IMR-90 (cell line): ENCODE measurements at regions not wholly inside any gene's neighbourhood (a gene's known extent, or its start where the extent isn't known, plus 50 kb on each side); places are given as distances from the start of the nearest gene placed in this dataset.

Experiments used
- ATAC-seq: fragments of 200-7000 bp; cut with Tn5 transposase; 2 replicates; pipeline ENCODE4 v1.9.1; 2020; ENCODE audit warnings: low read depth, mild to moderate bottlenecking, moderate library complexity
- BruUV-seq: library from RNA; stranded (reverse); fragments of 400-500 nt; replicated peaks from 2 replicates; lab custom pipeline; 2021; lab: Mats Ljungman, UMichigan
- CTCF ChIA-PET: fragments of 300-600 bp; formaldehyde crosslinking; extraction: SDS; loops from one replicate; lab custom pipeline; 2021; ENCODE audit warnings: antibody characterized with exemption; lab: Yijun Ruan, JAX
- POLR2A ChIA-PET: fragments of 300-600 bp; sonication (Branson Sonifier 250); formaldehyde crosslinking; loops from one replicate; lab custom pipeline; 2022; ENCODE audit warnings: antibody characterized with exemption; ENCODE audit not compliant: unreplicated experiment; lab: Charles Lee
- DNase-seq: peaks from one replicate; pipeline ENCODE4 v3.0.0; 2013
- H2AFZ ChIP-seq: replicated peaks from 2 replicates; pipeline ENCODE3; 2013; ENCODE audit warnings: low read length, mild to moderate bottlenecking; ENCODE audit not compliant: poor library complexity
- H2AK5ac ChIP-seq: 2 replicates; pipeline ENCODE4 v1.6.1; 2013; ENCODE audit warnings: low read depth, low read length, inconsistent platforms
- H2AK9ac ChIP-seq: replicated peaks from 2 replicates; pipeline ENCODE3; 2013; ENCODE audit warnings: mild to moderate bottlenecking, low read depth, low read length, moderate library complexity; ENCODE audit not compliant: poor library complexity
- H2BK120ac ChIP-seq: 2 replicates; pipeline ENCODE4 v1.6.1; 2013; ENCODE audit warnings: low read depth, low read length, inconsistent platforms
- H2BK15ac ChIP-seq: 3 replicates; pipeline ENCODE4 v1.6.1; 2013; ENCODE audit warnings: low read depth, low read length, inconsistent platforms
- H2BK20ac ChIP-seq: 2 replicates; pipeline ENCODE4 v1.6.1; 2013; ENCODE audit warnings: low read depth, mild to moderate bottlenecking, inconsistent platforms, low read length, moderate library complexity
- H2BK5ac ChIP-seq: 2 replicates; pipeline ENCODE4 v1.6.1; 2013; ENCODE audit warnings: mild to moderate bottlenecking, low read depth, low read length, inconsistent platforms; ENCODE audit not compliant: poor library complexity, severe bottlenecking
- H3K14ac ChIP-seq: replicated peaks from 2 replicates; pipeline ENCODE4 v1.6.1; 2013; ENCODE audit warnings: low read depth, low read length, inconsistent platforms
- H3K18ac ChIP-seq: 2 replicates; pipeline ENCODE4 v1.6.1; 2013; ENCODE audit warnings: low read depth, low read length, control low read depth
- H3K23ac ChIP-seq: 2 replicates; pipeline ENCODE4 v1.6.1; 2013; ENCODE audit warnings: low read depth, low read length, inconsistent platforms
- H3K27ac ChIP-seq: 2 replicates; pipeline ENCODE4 v1.5.1; 2013; ENCODE audit warnings: mild to moderate bottlenecking, control low read depth, low read length; ENCODE audit not compliant: insufficient read depth
- H3K27me3 ChIP-seq: 2 replicates; pipeline ENCODE4 v1.6.1; 2013; ENCODE audit warnings: low read length; ENCODE audit not compliant: control insufficient read depth, insufficient read depth
- H3K36me3 ChIP-seq: 2 replicates; pipeline ENCODE4 v1.6.1; 2013; ENCODE audit warnings: low read length, mixed read lengths; ENCODE audit not compliant: control insufficient read depth, insufficient read depth
- H3K4ac ChIP-seq: 2 replicates; pipeline ENCODE4 v1.6.1; 2013; ENCODE audit warnings: low read depth, low read length, inconsistent platforms
- H3K4me1 ChIP-seq: 2 replicates; pipeline ENCODE4 v1.6.1; 2013; ENCODE audit warnings: low read length, mixed read lengths; ENCODE audit not compliant: control insufficient read depth, insufficient read depth
- H3K4me2 ChIP-seq: 2 replicates; pipeline ENCODE4 v1.6.1; 2013; ENCODE audit warnings: low read depth, mild to moderate bottlenecking, control low read depth, low read length, moderate library complexity
- H3K4me3 ChIP-seq: 2 replicates; pipeline ENCODE4 v1.5.1; 2013; ENCODE audit warnings: low read depth, mild to moderate bottlenecking, control low read depth, low read length, moderate library complexity; ENCODE audit not compliant: insufficient read depth
- H3K56ac ChIP-seq: 2 replicates; pipeline ENCODE4 v1.6.1; 2013; ENCODE audit warnings: low read length, inconsistent platforms; ENCODE audit not compliant: insufficient read depth; ENCODE audit errors: extremely low read depth
- H3K79me1 ChIP-seq, 2 experiments: 2 replicates each; pipeline ENCODE4 v1.6.1; 2013; ENCODE audit warnings: low read length in 2 of 2, inconsistent platforms in 1 of 2, low read depth in 1 of 2
- H3K9ac ChIP-seq: 2 replicates; pipeline ENCODE4 v1.6.1; 2013; ENCODE audit warnings: low read depth, low read length, control low read depth
- H3K9me1 ChIP-seq: 2 replicates; pipeline ENCODE4 v1.6.1; 2013; ENCODE audit warnings: low read length, inconsistent platforms; ENCODE audit not compliant: insufficient read depth
- H3K9me3 ChIP-seq: 2 replicates; pipeline ENCODE4 v1.6.1; 2013; ENCODE audit warnings: low read length; ENCODE audit not compliant: control insufficient read depth, insufficient read depth
- H4K20me1 ChIP-seq: 2 replicates; pipeline ENCODE4 v1.6.1; 2013; ENCODE audit warnings: low read length, inconsistent platforms; ENCODE audit not compliant: insufficient read depth
- H4K5ac ChIP-seq: 2 replicates; pipeline ENCODE4 v1.6.1; 2013; ENCODE audit warnings: mild to moderate bottlenecking, low read depth, low read length, control low read depth
- H4K8ac ChIP-seq, 2 experiments: 2 replicates each; pipeline ENCODE4 v1.6.1; 2013; ENCODE audit warnings: low read depth in 2 of 2, low read length in 2 of 2, control low read depth in 1 of 2, inconsistent platforms in 1 of 2
- H4K91ac ChIP-seq: 2 replicates; pipeline ENCODE4 v1.6.1; 2013; ENCODE audit warnings: low read depth, low read length, inconsistent platforms; ENCODE audit not compliant: insufficient read depth
- BHLHE40 ChIP-seq: fragments of 150-350 bp; IDR thresholded peaks from 2 replicates; pipeline ENCODE4 v1.6.1; 2016; ENCODE audit warnings: mild to moderate bottlenecking, low read depth, low read length
- CEBPB ChIP-seq: IDR thresholded peaks from 2 replicates; pipeline ENCODE4 v1.6.1; 2012; ENCODE audit warnings: low read depth, low read length, improper control_type of control experiment
- CHD1 ChIP-seq: IDR thresholded peaks from 2 replicates; pipeline ENCODE4 v1.6.1; 2012; ENCODE audit warnings: low read depth, low read length, improper control_type of control experiment
- CTCF ChIP-seq: conservative IDR thresholded peaks from 2 replicates; pipeline ENCODE4 v1.5.1; 2012; ENCODE audit warnings: mild to moderate bottlenecking, low read depth, low read length, improper control_type of control experiment
- ELK1 ChIP-seq: fragments of 150-350 bp; IDR thresholded peaks from 2 replicates; pipeline ENCODE4 v1.6.1; 2016; ENCODE audit warnings: low read depth, mild to moderate bottlenecking, low read length, moderate library complexity, borderline replicate concordance
- MAZ ChIP-seq: IDR thresholded peaks from 2 replicates; pipeline ENCODE4 v1.6.1; 2012; ENCODE audit warnings: low read depth, mild to moderate bottlenecking, low read length, improper control_type of control experiment, moderate library complexity, borderline replicate concordance
- MXI1 ChIP-seq: IDR thresholded peaks from 2 replicates; pipeline ENCODE4 v1.6.1; 2012; ENCODE audit warnings: low read depth, mild to moderate bottlenecking, low read length, moderate library complexity, borderline replicate concordance
- NFE2L2 ChIP-seq: fragments of 150-350 bp; IDR thresholded peaks from 2 replicates; pipeline ENCODE4 v1.6.1; 2016; ENCODE audit warnings: low read depth, mild to moderate bottlenecking, low read length
- RAD21 ChIP-seq: IDR thresholded peaks from 2 replicates; pipeline ENCODE4 v1.6.1; 2012; ENCODE audit warnings: low read length, improper control_type of control experiment
- RCOR1 ChIP-seq: IDR thresholded peaks from 2 replicates; pipeline ENCODE4 v1.6.1; 2012; ENCODE audit warnings: mild to moderate bottlenecking, low read length, improper control_type of control experiment; ENCODE audit not compliant: insufficient replicate concordance
- RFX5 ChIP-seq: IDR thresholded peaks from 2 replicates; pipeline ENCODE4 v1.8.0; 2012; ENCODE audit warnings: low read depth, mild to moderate bottlenecking, low read length, moderate library complexity
- SMC3 ChIP-seq: fragments of 150-350 bp; IDR thresholded peaks from 2 replicates; pipeline ENCODE4 v1.6.1; 2016; ENCODE audit warnings: low read depth, mild to moderate bottlenecking, antibody characterized with exemption, low read length, moderate library complexity
- USF2 ChIP-seq: fragments of 150-350 bp; IDR thresholded peaks from 2 replicates; pipeline ENCODE4 v1.6.1; 2017; ENCODE audit warnings: mild to moderate bottlenecking, antibody characterized with exemption, low read length, low read depth
- WGBS, 2 experiments: methylation state at CpG; one replicate each; pipeline versions ENCODE4 v1.1.5 to v1.1.7; 2013; ENCODE audit warnings: missing lambda C conversion rate in 2 of 2; ENCODE audit not compliant: insufficient read length in 1 of 2; ENCODE audit errors: extremely low coverage in 2 of 2; 5-methylcytosine and 5-hydroxymethylcytosine counted together
- dilution Hi-C: fragments of 300-500 bp; cut with HindIII; formaldehyde crosslinking; loops from one replicate; pipeline ENCODE4 v1.14.3; 2018; ENCODE audit warnings: low sequenced_read_pairs; ENCODE audit not compliant: unreplicated experiment
- in situ Hi-C: fragments of 300-500 bp; cut with MboI; formaldehyde crosslinking; loops from 3 replicates; pipeline ENCODE4 v1.14.3; 2019; ENCODE audit warnings: low sequenced_read_pairs, inconsistent platforms, mixed read lengths
- intact Hi-C: fragments of 100-400 bp; cut with micrococcal nuclease; formaldehyde crosslinking; loops from 2 replicates; pipeline ENCODE4 v1.10.0; 2022

- peaks cover 21% of the 10 kb centered on the region for H3K4me1 ChIP-seq
- ATAC-seq (no peak), DNase-seq (no peak)
- H3K27ac ChIP-seq: no peak overlapping the region
- no peak overlapping the region for H4K5ac ChIP-seq
- H2AK9ac ChIP-seq: no peak overlapping the region
- no peaks in the 10 kb centered on the region for H3K27me3 ChIP-seq
- H2AFZ ChIP-seq: no peak overlapping the region
- no peak overlapping the region for H3K23ac ChIP-seq
- H3K9ac ChIP-seq: no peak overlapping the region
- H3K56ac ChIP-seq: no peak overlapping the region
- TF ChIP-seq ELK1 (no peak), RFX5 (no peak), SMC3 (no peak), NFE2L2 (no peak), USF2 (no peak), MXI1 (no peak), RAD21 (no peak), CTCF (no peak), CHD1 (no peak), BHLHE40 (no peak), MAZ (no peak), CEBPB (no peak), RCOR1 (no peak)
- no peak overlapping the region; the same call in 1 of the 2 replicates for H3K4ac ChIP-seq
- H3K36me3 ChIP-seq: no peaks in the 10 kb centered on the region
- H2BK120ac ChIP-seq: no peak overlapping the region; the same call in 1 of the 2 replicates
- no peak overlapping the region; the same call in 1 of the 2 replicates for H3K18ac ChIP-seq
- H3K4me3 ChIP-seq: no peak overlapping the region
- ChIA-PET POLR2A (no interaction called here), CTCF (no interaction called here)
- in situ Hi-C loops: no loop called here
- no peak overlapping the region for H2BK15ac ChIP-seq
- no CpG with 5 or more reads among the region's 1 CpG for WGBS, 2 experiments
- BruUV-seq: no TSS peak
- no peak overlapping the region for H3K4me2 ChIP-seq
- H3K14ac ChIP-seq: peak overlapping the region; percentile 20; the same call in 1 of the 2 replicates
- no peak overlapping the region for H4K91ac ChIP-seq
- intact Hi-C loops: no loop called here
- H2AK5ac ChIP-seq: no peak overlapping the region
- peaks cover 0 to 3% of the 10 kb centered on the region in 2 experiments; a peak in 1 of 4 replicates for H3K79me1 ChIP-seq
- no peak overlapping the region for H4K8ac ChIP-seq
- H2BK20ac ChIP-seq: no peak overlapping the region; the same call in none of the 2 replicates
- dilution Hi-C loops: no loop called here
- no peaks in the 10 kb centered on the region for H4K20me1 ChIP-seq
- H2BK5ac ChIP-seq: no peak overlapping the region
- no peaks in the 10 kb centered on the region for H3K9me3 ChIP-seq
- H3K9me1 ChIP-seq: peaks cover 14% of the 10 kb centered on the region
Measured at GRCh38 chr21:28758883-28759242, 233.8 kb downstream of the LTN1 start.
